HG03064 (cell line): ENCODE measurements at regions not wholly inside any gene's neighbourhood (a gene's known extent, or its start where the extent isn't known, plus 50 kb on each side); places are given as distances from the start of the nearest gene placed in this dataset.
"Not testable (repeated sequence)": the region's sequence is repeated elsewhere in the genome, so short reads cannot be mapped to it uniquely, and the experiment has no call there.

ENCODE experiments used
- ATAC-seq: cut with Tn5 transposase; IDR thresholded peaks from one replicate; pipeline ENCODE4 v1.9.1; 2021; ENCODE audit warnings: low read depth; ENCODE audit not compliant: unreplicated experiment

DNA sequence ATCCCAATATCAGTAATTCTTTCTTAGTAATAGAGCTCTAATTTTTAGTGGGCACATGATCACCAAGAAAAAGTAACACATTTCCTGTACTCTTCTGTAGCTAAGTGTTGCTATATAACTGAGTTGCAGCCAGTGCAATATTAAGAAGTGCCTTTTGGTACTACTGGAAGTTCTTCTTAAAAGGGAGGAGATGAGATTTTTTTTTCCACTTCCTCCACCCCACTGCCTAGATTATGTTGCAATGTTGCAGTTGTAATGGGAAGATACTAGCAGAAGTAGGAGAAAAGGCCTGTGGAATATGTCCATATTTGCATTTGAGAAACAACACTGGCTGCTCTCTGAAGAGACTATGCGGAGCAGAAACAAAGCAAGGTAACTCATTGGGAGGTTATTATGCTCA, 280.6 kb upstream of the ANO5 start:
- no peak for ATAC-seq

- ATAC-seq, result no peak
Observed at GRCh38 chr11:21921151-21921550, 271.7 kb upstream of the ANO5 start.

- ATAC-seq, result no peak
Observed at GRCh38 chr11:21924262-21924661, 268.6 kb upstream of the ANO5 start.

DNA sequence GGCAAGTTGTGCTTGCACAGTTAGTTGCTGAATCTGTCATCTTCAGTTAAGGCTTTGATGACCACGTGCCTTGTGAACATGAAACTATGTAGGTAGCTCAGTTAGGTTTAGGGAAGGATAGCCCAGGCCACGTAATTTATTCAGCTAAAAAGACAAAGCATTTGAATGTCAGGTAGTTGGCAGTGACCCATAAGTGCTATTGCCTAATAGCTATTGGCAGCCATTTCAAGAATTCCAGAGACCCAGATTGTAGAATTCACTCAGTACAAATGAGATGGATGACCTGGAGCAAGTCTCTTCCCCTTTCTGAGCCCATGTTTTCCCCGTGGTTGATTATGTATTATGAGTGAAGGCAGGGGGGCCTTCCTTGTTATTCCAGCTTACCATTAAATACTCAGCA, 265.3 kb upstream of the ANO5 start:
- no peak for ATAC-seq

GRCh38 chr11:21928847-21929246, 264.0 kb upstream of the ANO5 start:
- no peak for ATAC-seq

DNA sequence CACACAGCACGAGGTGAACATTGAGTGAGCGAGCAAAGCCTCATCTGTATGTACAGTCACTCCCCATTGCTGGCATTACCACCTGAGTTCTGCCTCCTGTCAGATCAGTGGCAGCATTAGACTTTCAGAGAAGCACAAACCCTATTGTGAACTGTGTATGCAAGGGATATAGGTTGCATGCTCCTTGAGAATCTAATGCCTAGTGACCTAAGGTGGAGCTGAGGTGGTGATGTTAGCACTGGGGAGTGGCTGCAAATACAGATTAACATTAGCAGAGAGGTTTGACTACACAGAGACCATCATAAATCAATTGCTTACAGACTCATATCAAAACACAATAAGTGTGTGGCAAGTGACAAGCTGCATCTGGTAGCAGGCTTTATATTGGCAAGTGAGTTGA, 262.5 kb upstream of the ANO5 start:
- ATAC-seq, result no peak

- ATAC-seq, result no peak
Observed at GRCh38 chr11:21931436-21932101, 261.3 kb upstream of the ANO5 start.

GRCh38 chr11:21933095-21933494, 259.8 kb upstream of the ANO5 start:
- no peak for ATAC-seq

GRCh38 chr11:21944577-21944976, 248.3 kb upstream of the ANO5 start:
- no peak for ATAC-seq

- no peak for ATAC-seq
Observed at GRCh38 chr11:21948876-21949275, 244.0 kb upstream of the ANO5 start.

DNA sequence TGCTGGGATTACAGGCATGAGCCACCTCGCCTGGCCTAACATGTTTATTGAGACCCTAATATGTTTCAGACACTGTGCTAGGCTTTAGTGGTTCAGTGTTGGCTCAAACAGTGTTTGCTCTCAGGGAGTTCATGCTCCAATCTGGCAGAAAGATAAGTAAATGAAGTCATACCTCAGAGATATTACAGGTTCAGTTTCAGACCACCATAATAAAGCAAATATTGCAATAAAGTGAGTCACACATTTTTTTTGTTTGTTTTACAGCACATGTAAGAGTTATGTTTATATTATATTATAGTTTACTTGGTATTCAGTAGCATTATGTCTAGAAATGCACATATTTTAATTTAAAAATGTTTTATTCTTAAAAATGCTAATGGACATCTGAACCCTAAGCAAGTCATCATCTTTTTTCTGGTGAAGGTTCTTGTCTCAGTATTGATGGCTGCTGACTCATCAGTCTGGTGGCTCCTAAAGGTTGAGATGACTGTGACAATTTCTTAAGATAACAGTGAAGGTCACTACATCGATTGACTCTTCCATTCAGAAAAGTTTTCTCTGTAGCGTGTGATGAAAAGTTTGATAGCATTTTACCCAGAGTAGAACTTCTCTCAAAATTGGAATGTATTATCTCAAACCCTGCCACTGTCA, 243.0 kb upstream of the ANO5 start:
- ATAC-seq, result no peak

- no peak for ATAC-seq
Observed at GRCh38 chr11:21963013-21963412, 229.9 kb upstream of the ANO5 start.

GRCh38 chr11:21965221-21965620, 227.7 kb upstream of the ANO5 start:
- no peak for ATAC-seq

- no peak for ATAC-seq
Observed at GRCh38 chr11:21968702-21969101, 224.2 kb upstream of the ANO5 start.

DNA sequence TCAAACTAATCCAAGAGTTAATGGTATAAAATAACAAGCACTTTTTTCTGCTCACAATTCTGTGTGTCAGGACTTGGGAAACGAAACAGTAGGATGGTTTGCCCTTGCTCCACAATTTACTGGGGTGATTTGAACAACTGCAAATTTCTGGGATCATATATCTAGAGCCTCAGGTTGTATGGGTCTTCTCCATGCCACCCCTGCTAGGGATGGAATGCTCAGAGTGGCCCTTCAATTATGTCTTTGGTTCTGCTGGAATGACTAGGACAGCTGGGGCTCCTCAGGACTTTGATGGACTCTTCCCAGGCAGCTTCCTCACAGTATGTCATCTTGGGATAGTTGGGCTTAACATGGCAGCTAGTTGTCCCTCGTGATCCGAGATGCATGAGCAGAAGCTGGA, 223.0 kb upstream of the ANO5 start:
- no peak for ATAC-seq

- ATAC-seq, result no peak
Observed at GRCh38 chr11:21975242-21975641, 217.6 kb upstream of the ANO5 start.

- no peak for ATAC-seq
Observed at GRCh38 chr11:21976210-21976609, 216.7 kb upstream of the ANO5 start.

DNA sequence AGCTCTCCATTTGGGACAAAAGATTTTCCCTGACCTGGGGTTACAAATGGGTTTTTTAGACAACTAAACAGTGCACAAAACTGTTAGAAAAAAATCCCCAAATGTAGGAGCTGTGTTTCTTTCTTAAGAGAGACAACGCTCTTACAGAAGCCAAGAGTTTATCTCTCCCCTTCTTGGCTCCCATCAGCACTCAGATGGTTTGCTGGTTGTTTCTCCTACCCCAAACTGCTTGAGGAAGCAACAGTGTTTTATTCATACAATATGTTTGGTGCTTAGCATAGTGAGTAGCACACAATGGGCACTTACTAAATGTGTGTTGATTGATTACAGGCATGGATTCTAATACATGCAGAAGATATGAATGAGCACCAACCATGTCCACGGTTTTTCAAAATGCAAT, 209.5 kb upstream of the ANO5 start:
- no peak for ATAC-seq

- ATAC-seq, result no peak
Observed at GRCh38 chr11:21986361-21986760, 206.5 kb upstream of the ANO5 start.

DNA sequence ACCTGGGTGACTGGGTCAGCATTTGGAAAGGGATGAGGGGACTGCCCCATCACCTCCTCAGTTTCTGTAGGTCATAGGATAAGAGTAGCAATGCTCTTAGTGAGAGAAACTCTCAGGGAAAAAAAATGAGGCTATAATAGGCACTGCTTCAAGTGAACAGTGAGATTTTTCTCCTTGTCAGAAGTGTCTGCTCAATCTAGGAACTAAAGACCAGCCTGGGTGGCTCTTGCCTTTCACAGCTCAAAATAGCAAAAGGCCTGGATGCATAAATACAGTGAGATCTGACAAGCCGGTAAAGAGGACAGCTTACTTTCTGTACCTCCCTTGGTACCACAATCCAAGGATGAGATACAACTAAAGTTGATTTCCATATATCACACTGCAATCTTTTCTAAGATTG, 205.6 kb upstream of the ANO5 start:
- ATAC-seq, result no peak

DNA sequence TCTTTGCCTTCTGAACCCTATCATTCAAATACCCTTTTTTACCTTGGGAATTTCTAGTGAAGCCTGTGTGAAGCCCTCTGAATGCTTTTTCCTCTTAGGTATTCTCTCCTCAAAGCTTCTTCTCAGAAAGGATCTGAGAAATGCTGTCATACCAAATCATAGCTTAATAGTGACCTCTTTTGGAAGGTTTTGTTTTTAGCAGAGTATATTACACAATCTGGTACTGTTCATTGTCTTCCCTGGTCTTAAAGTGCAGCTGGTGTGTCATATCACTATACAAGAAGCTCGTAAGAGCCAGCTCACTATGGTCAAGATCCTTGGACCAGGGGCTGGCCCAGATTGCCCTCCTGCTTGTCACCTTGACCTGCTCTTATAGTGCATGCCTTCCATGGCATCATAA, 204.4 kb upstream of the ANO5 start:
- ATAC-seq, result no peak

- ATAC-seq, result not testable (repeated sequence)
Observed at GRCh38 chr11:22001803-22002202, 191.1 kb upstream of the ANO5 start.

- no peak for ATAC-seq
Observed at GRCh38 chr11:22006901-22007300, 186.0 kb upstream of the ANO5 start.
